ENCODE measurements at regions not wholly inside any gene's neighbourhood (a gene's known extent, or its start where the extent isn't known, plus 50 kb on each side); places are given as distances from the start of the nearest gene placed in this dataset.

GRCh38 chr17:77451245-77451893 lies 310.6 kb downstream of the SEC14L1 start (continued):
- TF ChIP-seq HOMEZ (CRISPR knock-in tag; IDR thresholded peaks at IDR 0.05; ENCODE audit: low read depth) (peak; percentile 37; the same call in 1 of the 2 replicates), IRX3 (CRISPR knock-in tag; IDR thresholded peaks at IDR 0.05; ENCODE audit: borderline replicate concordance, low read depth) (no peak), ZNF790 (CRISPR knock-in tag; IDR thresholded peaks at IDR 0.05; ENCODE audit: borderline replicate concordance) (peak; percentile 53; the same call in 1 of the 2 replicates), TEAD3 (CRISPR knock-in tag; optimal IDR thresholded peaks at IDR 0.05; ENCODE audit: borderline replicate concordance) (peak; percentile 75), KLF16 (CRISPR knock-in tag; IDR thresholded peaks at IDR 0.05) (peak in 1 of 2 experiments; percentile 82; a peak in 2 of 4 replicates), XBP1 (CRISPR knock-in tag; IDR thresholded peaks at IDR 0.05) (no peak), ZNF207 (IDR thresholded peaks at IDR 0.05; ENCODE audit: borderline replicate concordance) (no peak), ZNF747 (CRISPR knock-in tag; IDR thresholded peaks at IDR 0.05; ENCODE audit: borderline replicate concordance) (peak; percentile 89; the same call in 1 of the 2 replicates), ARNTL (CRISPR knock-in tag; IDR thresholded peaks at IDR 0.05) (peak; percentile 75), HDAC2 (CRISPR knock-in tag; IDR thresholded peaks at IDR 0.05) (peak; percentile 88), RFX3 (CRISPR knock-in tag; IDR thresholded peaks at IDR 0.05) (no peak), SKI (IDR thresholded peaks at IDR 0.05; ENCODE audit: partially characterized antibody) (peak; percentile 72), ATF2 (CRISPR knock-in tag; IDR thresholded peaks at IDR 0.05) (peak; percentile 79), ZNF749 (CRISPR knock-in tag; IDR thresholded peaks at IDR 0.05; ENCODE audit: borderline replicate concordance) (0 out of 2 replicates have a peak, but pooled peaks have one; percentile 66), MAF1 (CRISPR knock-in tag; IDR thresholded peaks at IDR 0.05; ENCODE audit: borderline replicate concordance) (peak; percentile 79; the same call in 1 of the 2 replicates), ZNF615 (CRISPR knock-in tag; IDR thresholded peaks at IDR 0.05; ENCODE audit: borderline replicate concordance) (peak; percentile 97), SNAPC2 (CRISPR knock-in tag; IDR thresholded peaks at IDR 0.05) (peak; percentile 54; the same call in 1 of the 2 replicates), ZNF17 (CRISPR knock-in tag; IDR thresholded peaks at IDR 0.05) (peak; percentile 46; the same call in 1 of the 2 replicates), ZNF430 (CRISPR knock-in tag; IDR thresholded peaks at IDR 0.05) (peak; percentile 86), NFYB (CRISPR knock-in tag; IDR thresholded peaks at IDR 0.05) (peak; percentile 43; the same call in 1 of the 2 replicates), PRDM15 (CRISPR knock-in tag; IDR thresholded peaks at IDR 0.05) (peak; percentile 84), SCMH1 (CRISPR knock-in tag; IDR thresholded peaks at IDR 0.05; ENCODE audit: borderline replicate concordance) (no peak)
- TF ChIP-seq, protein P1, sequence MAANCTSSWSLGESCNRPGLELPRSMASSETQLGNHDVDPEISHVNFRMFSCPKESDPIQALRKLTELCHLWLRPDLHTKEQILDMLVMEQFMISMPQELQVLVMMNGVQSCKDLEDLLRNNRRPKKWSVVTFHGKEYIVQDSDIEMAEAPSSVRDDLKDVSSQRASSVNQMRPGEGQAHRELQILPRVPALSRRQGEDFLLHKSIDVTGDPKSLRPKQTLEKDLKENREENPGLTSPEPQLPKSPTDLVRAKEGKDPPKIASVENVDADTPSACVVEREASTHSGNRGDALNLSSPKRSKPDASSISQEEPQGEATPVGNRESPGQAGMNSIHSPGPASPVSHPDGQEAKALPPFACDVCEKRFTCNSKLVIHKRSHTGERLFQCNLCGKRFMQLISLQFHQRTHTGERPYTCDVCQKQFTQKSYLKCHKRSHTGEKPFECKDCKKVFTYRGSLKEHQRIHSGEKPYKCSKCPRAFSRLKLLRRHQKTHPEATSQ (CRISPR knock-in tag; IDR thresholded peaks at IDR 0.05; ENCODE audit: borderline replicate concordance), result 0 out of 2 replicates have a peak, but pooled peaks have one; percentile 49

Data from HepG2 (cell line).